ENCODE measurements at regions not wholly inside any gene's neighbourhood (a gene's known extent, or its start where the extent isn't known, plus 50 kb on each side); places are given as distances from the start of the nearest gene placed in this dataset.
"Not testable (repeated sequence)": the region's sequence is repeated elsewhere in the genome, so short reads cannot be mapped to it uniquely, and the experiment has no call there.

DNA sequence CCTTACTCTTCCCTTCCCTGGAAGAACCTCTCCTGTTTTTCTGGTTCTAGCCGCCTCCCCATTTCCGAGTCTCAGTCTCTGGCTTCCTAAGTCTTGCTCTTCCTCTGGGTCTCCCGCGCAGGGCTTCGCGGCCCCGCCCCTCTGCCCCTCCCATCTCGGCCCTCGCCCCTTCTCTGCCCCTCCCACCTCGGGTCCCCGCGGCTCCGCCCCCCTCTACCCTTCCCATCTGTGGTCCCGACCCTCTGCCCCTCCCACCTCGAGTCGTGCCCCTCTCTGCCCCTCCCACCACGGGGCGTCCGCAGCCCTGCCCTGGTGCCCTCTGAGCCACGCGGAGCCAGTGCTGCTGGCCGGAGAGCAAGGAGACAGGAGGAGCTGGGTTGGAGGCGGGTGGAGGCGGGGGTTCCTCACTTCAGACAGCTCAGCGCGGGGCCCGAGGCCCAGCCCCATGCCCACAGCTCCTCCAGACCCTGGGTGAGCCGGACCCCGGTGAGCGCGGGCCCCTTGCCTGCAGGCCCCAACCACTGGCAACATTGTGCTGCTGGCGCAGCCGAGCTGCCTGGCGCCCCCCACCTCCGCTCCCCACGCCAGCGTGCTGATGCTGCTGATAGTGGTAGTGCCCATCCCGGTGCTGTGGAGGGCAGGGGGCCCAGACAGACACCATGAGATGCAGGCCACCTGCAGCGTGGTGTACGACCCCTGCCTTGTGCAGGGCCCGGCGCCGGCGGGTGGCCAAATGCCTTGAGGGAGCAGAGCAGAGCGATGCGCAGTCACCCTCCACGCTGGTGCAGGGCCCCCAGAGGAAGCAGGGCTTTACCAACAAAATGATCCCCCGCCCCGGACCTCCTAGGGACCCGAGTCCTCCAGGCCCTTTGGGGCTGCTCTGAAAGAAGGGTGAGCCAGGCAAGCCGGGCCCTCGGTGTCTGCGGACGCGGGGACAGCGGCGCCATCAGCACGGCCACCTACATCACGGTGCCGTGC, 2115.3 kb downstream of the TP53TG3F start:
- no peak for DNase-seq (ENCODE audit: low read depth)

DNA sequence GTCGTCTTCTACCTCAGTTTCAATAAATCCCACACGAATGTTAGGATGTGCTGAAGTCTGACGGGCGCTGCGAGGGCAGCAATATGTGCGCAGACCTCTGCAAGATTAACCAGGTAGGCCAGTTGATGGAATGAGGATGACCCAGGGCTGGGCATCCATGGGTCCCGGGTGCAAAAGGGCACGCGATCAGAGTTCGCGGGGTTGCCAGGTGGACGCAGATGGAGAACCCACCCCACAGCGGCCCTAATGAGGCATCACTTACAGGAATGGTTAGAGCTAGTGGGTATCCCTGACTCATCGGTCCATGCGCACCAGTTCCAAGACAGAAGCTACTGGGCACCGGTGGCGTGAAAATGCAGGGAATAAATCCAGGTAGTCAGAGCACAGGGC, 2116.0 kb downstream of the TP53TG3F start:
- no peak for DNase-seq (ENCODE audit: low read depth)

DNA sequence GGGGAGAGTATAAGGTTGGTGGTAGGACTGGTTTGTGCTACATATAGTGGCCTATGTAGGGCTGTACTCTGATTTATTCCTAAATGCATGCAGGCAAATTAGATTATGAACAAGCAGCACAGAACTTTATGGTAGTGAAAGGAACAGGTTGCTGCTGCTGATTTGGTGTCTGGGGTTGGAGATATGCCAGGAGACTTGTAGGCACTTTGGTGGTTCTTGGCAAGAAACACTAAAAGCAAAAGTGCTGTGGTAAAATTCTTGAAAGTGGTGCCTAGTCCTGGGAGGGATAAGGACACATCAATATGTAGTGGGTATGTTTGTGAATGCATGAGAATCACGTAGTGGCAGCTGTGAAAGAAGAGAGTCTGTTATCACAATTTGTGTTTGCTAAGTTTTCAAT, 2126.0 kb downstream of the TP53TG3F start:
- no peak for DNase-seq (ENCODE audit: low read depth)

DNA sequence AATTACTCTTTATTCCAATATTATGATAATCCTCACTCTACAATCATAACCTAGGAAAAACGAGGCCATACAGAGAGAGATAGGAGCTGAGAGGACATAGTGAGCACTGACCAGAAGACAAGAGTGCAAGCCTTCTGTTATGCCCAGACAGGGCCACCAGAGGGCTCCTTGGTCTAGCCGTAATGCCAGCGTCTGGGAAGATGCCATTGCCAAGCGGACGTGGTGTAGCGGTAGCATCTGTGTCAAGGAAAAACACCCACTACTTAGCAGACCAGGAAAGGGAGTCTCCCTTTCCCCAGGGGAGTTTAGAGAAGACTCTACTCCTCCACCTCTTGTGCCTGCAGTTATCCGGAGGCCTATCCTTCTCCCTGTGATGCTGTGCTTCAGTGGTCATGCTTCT, 2131.5 kb downstream of the TP53TG3F start:
- DNase-seq (ENCODE audit: low read depth) = not testable (repeated sequence)

DNA sequence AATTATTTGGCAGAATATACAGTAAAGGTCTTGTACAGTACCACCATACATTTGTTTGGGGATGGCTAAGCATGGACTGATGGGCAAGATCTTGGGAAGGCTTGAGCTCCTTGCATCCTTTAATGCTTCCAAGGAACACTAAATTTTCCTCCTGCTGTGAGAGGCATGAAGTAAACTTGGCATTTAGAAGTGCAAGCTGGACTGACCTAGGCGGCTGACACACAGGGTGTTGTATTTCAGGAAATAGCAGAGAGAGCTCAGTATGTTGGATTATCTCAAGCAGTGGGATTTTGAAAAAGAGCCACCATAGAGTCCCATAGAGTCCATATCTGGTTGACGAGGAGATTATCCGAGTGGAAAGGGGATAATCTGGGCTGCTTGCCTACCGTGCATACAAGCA, 2137.1 kb downstream of the TP53TG3F start:
- no peak for DNase-seq (ENCODE audit: low read depth)

DNA sequence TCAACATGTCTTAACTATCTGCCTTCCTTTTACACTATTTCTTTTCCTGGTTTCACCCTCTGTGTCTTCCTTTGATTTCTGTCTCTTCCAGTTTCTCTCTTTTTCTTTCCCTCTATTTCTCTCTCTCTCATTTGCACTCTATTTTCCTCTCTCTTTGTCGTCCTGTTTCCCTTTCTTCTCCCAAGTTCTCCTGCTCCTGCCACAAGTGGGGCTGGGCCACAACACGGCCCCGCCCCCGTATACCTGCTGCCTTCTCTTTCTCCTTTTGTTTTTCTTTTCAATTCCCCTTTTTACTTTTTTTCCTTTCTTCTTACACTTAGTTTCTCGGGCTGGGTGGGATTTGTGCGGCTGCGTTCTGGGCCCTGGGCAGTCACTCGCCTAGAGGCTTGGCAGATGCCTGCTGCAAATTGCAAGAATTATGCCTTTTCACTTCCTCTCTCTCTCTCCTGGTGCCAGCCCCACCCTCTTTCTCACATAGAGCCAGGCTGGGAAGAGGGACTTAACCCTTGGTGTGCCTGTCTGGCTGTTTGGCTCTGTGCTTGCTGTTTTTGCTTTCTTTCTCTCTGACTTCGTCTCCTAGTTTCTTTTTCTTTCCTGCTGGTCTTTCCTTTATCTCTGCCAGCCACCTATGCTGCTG, 2139.4 kb downstream of the TP53TG3F start:
- no peak for DNase-seq (ENCODE audit: low read depth)

DNA sequence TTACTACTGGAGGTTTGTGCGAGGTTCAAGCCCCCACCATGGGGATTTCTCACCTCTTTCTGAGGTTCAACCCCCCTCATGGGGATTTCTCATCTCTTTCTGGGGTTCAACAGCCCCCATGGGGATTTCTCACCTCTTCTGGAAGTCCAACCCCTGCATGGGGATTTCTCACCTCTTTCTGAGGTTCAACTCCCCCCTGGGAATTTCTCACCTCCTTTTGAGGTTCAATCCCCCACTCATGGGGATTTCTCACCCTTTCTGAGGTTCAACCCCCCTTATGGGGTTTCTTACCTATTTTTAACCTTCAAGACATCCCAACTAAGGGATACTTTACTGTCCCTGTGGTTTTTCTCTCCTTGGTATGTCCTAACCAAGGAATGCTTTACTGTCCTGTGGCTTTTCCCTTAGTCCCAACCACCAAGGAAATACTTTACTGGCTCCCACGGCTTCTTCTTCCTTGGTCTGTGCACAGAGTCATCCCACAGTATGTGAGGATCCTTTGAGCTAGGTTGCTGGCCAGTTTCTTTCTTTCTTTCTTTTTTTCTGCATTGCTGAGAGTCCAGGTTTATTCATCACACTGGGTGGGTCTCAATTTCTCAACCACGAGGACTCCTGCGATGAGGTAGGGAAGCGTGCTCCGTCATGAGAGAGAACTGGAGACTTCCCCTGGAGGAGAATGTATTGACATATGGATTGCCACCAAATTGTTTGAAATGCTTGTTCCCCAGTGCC, 2140.2 kb downstream of the TP53TG3F start:
- DNase-seq (ENCODE audit: low read depth) = no peak

DNA sequence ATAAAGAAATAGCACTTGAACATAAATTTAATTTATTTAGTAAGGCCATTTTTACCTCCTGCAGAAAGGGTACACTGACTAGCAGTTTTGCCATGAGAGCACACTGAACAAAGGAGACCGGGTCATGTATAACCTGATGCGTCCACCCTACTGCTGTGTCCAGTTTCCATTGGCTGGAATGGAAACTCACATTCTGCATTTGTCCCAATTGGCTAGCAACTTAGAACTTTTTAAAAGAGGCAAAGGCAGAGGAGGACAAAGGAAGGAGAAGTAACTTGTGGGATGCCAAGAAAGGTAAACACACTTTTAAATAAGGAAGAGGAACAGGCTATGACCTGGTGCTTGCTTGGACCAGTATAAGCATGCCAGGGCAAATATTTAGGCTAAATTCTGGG, 2140.7 kb downstream of the TP53TG3F start:
- DNase-seq (ENCODE audit: low read depth) = not testable (repeated sequence)

DNA sequence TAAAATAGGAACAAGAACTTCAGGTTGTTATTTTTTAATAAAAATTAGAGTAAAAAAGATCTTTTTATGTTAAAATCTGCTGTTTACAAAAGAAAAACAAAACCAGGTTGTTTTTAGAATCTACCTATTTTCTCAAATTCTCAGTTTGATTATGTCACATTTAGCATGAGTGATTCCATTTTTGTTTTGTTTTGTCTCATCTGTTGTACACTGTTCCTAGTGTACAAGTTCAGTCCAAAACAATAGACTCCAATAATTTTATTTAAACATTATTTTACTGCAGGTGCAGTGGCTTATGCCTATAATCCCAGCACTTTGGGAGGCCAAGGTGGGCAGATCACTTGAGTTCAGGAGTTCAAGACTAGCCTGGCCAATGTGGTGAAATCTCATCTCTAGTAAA, 2142.7 kb downstream of the TP53TG3F start:
- DNase-seq (ENCODE audit: low read depth) = no peak

DNA sequence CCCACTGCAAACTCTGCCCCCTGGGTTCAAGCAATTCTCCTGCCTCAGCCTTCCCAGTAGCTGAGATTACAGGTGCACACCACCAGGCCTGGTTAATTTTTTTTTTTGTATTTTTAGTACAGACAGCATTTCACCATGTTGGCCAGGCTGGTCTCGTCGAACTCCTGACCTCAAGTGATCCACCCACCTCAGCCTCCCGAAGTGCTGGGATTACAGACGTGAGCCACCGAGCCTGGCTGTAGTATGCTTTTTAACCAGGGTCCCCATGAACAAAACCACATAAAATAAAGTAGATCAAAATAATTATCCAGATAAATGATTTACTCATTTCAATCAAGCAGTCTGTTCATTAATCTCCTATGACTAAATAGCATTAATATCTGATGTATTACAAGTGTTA, 2144.0 kb downstream of the TP53TG3F start:
- DNase-seq (ENCODE audit: low read depth) = not testable (repeated sequence)

DNA sequence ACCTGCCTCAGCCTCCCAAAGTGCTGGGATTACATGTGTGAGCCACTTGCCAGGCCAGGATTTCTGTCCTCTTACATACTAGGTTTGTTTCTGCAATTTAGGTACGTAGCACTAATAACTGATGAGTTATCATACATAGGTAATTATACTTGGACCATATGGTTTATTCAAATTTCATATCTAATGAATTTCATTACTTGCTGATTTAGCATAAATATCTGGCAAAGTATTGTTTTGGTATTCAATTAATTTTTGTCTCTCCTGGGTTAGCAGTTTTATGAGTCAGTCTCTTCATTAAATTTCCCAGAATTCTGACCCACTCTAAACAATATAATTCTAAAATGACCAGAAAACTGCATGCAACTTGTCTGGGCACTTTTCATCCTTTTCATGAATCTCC, 2146.5 kb downstream of the TP53TG3F start:
- no peak for DNase-seq (ENCODE audit: low read depth)

DNA sequence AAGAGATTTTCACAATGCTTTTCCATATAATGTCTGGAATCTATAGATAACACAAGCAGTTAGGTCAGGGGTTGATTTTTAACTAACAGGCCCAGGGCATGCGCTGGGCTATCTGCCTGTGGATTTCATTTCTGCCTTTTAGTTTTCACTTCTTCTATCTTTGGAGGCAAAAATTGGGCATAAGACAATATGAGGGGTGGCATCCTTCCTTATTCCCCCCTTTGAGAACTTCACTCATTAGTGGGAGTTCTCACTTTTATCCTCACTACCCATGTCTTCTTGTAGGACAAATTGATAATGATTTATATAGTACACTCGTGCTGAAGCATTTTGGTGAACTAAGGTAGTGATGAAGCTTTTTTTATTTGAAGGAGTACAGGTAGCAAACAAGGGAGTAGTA, 2155.5 kb downstream of the TP53TG3F start:
- not testable (repeated sequence) for DNase-seq (ENCODE audit: low read depth)

DNA sequence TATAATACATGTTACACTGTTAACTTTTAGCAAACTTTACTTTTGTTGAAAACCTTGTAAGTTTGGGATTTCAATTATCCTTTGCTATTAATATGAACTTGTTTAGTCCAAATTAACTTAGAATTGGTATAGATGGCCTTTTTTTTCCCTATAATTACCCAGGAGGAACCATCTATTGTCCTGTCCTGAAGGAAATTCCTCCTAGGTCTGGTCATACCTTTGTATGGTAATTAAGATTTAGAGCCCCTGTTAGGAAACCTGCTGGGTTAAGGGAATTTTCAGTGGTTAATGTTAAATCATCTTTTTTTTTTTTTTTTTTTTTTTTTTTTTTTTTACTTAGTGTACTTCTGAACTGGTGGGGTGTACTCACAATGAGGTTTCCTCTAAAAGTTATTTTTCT, 2159.8 kb downstream of the TP53TG3F start:
- not testable (repeated sequence) for DNase-seq (ENCODE audit: low read depth)

DNA sequence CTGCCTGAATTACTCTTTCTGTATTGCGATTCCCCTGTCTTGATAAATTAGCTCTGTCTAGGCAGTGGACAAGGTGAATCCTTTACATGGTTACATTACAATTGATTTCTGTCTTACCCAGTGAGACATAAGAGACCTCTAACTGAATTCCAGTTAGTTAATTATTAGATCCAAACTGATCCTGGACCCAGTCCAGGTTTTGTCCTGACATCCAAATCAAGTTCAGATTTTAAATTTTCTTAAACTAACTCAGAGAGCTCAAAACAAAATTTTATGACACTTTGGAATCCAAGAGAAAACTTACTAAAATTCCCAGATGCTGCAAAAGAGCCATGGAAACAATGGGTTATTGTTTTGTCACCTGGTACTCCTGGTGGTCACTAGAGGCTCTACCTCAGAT, 2166.6 kb downstream of the TP53TG3F start:
- DNase-seq (ENCODE audit: low read depth) = no peak

DNA sequence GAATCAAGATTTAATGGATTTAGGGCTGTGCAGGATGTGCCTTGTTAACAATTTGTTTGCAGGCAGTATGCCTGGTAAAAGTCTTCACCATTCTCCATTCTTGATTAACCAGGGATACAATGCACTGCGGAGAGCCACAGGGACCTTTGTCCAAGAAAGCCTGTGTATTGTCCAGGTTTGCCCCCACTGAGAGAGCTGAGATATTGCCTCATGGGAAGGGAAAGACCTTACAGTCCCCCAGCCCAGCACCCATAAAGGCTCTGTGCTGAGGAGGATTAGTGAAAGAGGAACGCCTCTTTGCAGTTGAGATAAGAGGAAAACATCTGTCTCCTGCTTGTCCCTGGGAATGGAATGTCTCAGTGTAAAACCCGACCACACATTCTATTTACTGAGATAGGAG, 2169.6 kb downstream of the TP53TG3F start:
- DNase-seq (ENCODE audit: low read depth) = no peak

DNA sequence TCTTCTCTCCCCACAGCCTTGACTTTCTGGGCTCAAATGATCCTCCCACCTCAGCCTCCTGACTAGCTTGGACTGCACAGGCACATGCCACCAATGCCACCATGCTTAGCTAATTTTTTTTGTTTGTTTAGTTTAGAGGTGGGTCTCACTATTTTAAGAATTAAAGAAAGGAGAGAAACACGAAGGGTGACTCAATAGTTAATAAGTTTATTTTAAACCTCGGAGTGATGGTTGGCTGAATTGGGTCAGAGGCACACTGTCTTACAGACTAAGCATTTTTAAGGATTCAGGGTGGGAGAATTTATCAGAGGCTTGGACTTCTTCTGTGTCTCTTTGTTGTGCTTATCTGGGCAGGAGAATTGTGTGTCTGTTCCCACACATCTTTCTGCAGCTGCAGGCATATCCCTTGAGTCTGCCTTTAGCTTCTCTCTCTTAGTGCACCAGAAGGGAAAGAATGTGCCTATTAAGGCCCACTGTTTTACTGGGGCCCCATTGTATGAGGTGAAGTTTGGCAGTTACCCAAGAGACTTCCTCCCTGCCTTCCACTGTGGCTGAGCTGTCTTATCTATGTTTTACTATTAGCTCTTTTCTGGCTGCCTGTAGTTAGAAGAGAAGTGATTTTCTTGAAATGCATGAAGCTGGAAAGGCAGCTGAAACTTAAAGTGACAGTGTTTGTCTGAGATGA, 2172.0 kb downstream of the TP53TG3F start:
- no peak for DNase-seq (ENCODE audit: low read depth)

DNA sequence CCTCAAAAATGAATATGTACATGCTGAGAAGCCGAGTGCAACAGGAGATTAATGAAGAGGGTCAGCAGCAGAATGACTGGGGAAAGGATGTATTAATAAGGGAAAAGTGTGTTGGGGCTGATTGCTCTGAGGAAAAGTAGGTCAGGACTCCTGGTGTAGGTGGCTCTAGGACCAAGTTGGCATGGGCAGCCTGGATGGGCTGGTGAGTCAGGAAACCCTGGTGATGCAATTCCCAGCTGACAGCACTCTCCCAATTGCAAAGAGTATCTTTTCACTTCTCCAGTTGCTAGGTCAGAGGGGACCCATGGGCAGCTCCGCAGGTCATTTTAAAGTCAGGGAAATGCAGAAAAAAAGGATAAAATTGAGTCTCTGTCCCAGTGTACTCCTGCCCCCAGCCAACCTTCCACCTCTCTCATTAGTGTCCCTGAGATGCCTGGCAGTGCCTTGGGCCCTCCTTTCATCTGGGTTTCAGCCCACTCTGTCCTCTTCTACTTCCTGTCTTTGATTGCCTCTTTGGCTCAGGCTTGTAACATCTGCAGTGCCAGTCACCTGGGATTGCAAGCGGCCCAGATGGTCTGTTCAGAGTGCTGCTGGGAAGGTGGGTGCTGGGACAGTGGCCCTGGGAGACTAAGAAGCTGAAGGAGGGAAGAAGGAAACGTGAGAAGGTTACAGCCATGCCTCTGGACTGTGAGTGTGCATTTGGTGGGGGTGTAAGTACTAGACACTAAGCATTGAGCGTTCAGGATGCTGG, 2177.2 kb downstream of the TP53TG3F start:
- DNase-seq (ENCODE audit: low read depth) = no peak

DNA sequence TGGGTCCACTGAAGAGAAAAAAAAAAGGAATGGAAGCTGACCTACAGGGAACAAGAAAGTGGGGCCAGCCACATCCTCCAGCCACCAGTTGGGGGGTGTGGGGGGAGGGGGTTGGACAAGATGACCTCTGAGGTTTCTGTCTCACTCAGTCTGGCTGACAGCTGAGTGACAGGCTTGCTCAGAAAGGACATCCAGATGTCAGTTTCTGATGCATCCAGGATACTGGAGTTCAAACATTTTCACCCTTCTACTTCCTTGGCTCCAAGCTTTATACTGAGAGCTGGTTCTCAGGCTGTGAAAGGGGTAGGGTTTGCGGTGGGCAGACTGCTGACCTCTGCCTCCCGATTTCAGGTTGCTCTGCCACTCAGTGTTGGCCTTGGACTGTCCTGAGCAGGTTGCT, 2178.3 kb downstream of the TP53TG3F start:
- DNase-seq (ENCODE audit: low read depth) = no peak

DNA sequence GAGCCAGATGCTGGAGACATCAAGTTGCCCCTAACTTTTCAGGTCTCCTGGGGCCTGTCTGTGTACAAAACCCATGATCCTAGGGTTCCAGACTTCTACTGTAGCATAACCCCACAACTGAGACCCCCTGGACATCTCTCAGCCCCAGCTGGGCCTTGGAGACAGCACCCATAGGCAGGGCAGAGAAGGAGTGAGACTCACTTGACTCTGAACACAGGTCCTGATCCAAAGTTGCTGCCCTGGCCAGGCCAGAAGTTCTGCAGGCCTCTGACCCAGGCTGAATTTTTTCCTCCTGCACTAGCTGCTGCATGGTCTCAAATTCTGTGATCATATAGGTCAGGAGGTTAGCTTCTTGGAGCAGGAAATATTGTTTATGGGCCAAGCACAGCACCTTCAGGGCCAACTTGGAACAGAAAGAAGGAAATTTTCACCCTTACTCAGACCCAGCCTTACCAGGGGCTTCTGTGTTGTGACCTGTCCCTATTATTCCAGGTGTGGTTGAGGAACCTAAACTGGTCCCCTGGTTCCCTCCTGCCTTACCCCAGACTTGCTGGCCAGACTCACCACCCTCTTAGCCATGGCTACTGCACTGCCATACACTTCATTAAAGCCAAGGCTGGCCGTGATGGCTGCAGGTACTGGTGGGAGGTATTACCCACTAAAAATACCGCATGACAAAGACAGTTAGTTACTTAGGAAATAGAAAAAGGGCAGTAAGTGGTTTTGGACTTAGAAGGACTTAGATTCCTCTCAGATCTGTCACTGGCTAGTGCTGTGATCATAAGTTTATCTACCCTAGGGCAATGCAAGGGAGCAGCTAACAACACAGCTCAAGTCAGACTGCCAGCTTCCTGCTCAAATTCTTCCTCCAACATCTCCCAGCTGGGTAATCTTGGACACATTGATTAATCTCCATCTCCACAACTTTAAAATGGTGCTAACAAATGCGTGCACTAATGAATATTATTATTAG, 2180.1 kb downstream of the TP53TG3F start:
- DNase-seq (ENCODE audit: low read depth) = no peak

DNA sequence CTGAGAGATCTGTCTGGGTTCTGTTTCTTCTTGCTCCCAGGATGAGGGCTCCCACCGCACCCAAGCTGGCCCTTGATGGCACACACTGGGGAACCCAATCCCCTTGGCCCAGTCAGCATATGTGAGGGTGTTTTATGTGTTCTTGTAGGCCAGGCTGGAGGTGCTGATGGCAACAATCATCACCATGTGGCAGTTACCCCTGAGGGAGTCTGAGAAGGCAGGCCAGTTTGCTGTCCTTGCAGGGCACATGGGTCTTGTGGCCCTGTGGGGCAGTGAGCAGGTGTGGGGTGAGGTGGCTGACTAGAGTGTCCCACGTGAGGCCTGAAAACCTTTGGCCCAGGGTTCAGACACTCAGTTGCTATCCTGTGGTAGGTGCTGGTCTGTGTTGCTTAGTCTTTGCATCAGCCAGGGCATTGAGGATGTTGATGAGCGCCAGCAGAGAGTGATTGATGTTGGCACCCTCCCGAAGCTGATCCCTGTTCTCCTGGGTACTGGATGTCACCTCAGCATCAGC, 2183.0 kb downstream of the TP53TG3F start:
- DNase-seq (ENCODE audit: low read depth) = no peak
